Adrenal gland (tissue), 9 donors: ENCODE measurements at regions not wholly inside any gene's neighbourhood (a gene's known extent, or its start where the extent isn't known, plus 50 kb on each side); places are given as distances from the start of the nearest gene placed in this dataset.

ENCODE experiments used
- DNase-seq, 7 donors: peaks; one replicate each; pipeline ENCODE4 v3.0.0-alpha.2; 2019 to 2020
- H3K27ac ChIP-seq, 5 donors: fragments of 200-600 bp; sonication (generic) in 4 of 5; 1 replicate in 3 of 5; 2 replicates in 2 of 5; pipeline versions ENCODE4 v1.5.1 to v1.8.0; 2016 to 2020; ENCODE audit warnings: mild to moderate bottlenecking in 1 of 5
- H3K27me3 ChIP-seq: fragments of 200-600 bp; 2 replicates; pipeline ENCODE4 v1.8.0; 2021
- H3K36me3 ChIP-seq, 2 donors: fragments of 200-600 bp; replicated peaks in 1 of 2; 1 replicate in 1 of 2; 2 replicates in 1 of 2; pipeline versions ENCODE4 v1.5.1 to v1.8.0; 2018 to 2022
- H3K4me1 ChIP-seq, 2 donors: fragments of 200-600 bp; replicated peaks in 1 of 2; 1 replicate in 1 of 2; 2 replicates in 1 of 2; pipeline versions ENCODE4 v1.5.1 to v1.8.0; 2018 to 2021
- H3K4me3 ChIP-seq, 4 donors: fragments of 200-600 bp; sonication (generic) in 3 of 4; one replicate each; pipeline ENCODE4 v1.5.1; 2016 to 2018
- H3K9me3 ChIP-seq, 3 donors: fragments of 200-600 bp; sonication (generic) in 1 of 3; replicated peaks in 1 of 3; 1 replicate in 2 of 3; 2 replicates in 1 of 3; pipeline versions ENCODE4 v1.5.1 to v1.8.0; 2016 to 2021
- POLR2A ChIP-seq, 2 donors: fragments of 450-650 bp; IDR thresholded peaks; one replicate each; pipeline ENCODE4 v1.6.1; 2017; ENCODE audit warnings: antibody characterized with exemption in 2 of 2, mild to moderate bottlenecking in 2 of 2, moderate library complexity in 1 of 2
- WGBS, 4 donors: extraction: QIAGEN DNeasy Blood & Tissue Kit in 2 of 4; methylation state at CpG; one replicate each; pipeline versions ENCODE4 v1.1.5 to v1.1.7; 2013 to 2017; 5-methylcytosine and 5-hydroxymethylcytosine counted together
- intact Hi-C, 2 donors: fragments of 100-400 bp; cut with DNase I; formaldehyde crosslinking; loops; one replicate each; pipeline versions ENCODE4 v1.14.1 to v1.15.0; 2022 to 2023
- TF ChIP-seq, protein P1 (sequence below), 6 experiments: fragments of 450-650 bp in 4 of 6; fragments of 200-600 bp in 2 of 6; sonication (generic) in 1 of 6; IDR thresholded peaks; 1 replicate in 5 of 6; 2 replicates in 1 of 6; pipeline versions ENCODE4 v1.5.1 to v1.8.0; 2016 to 2021; ENCODE audit warnings: antibody characterized with exemption in 6 of 6, mild to moderate bottlenecking in 2 of 6, moderate library complexity in 1 of 6
- donor health status: healthy with polysubstance abuse.
- donor health status: Bipolar disorder and iron deficiency.
- donor health status: DM: yes; HTN: yes; CAD: no.
- donor health status: DM: no; HTN: no; CAD: no.
- donor health status: DM: no; HTN: no; CAD: no.

GRCh38 chr4:64157397-64157796, 251.9 kb downstream of the TECRL start:
- intact Hi-C loops = loop anchor here (5.0 to 10.0 kb wide), 2 partner anchors 377 to 380 kb away; no protein-coding TSS in a partner anchor
- Histone ChIP-seq H3K4me3 (no peak overlapping the region), H3K27me3 (no peaks in the 10 kb centered on the region), H3K9me3 (no peaks in the 10 kb centered on the region), H3K4me1 (no peaks in the 10 kb centered on the region), H3K36me3 (no peaks in the 10 kb centered on the region), H3K27ac (no peak overlapping the region)
- no peak for TF ChIP-seq POLR2A (IDR thresholded peaks at IDR 0.05)
- TF ChIP-seq, protein P1, sequence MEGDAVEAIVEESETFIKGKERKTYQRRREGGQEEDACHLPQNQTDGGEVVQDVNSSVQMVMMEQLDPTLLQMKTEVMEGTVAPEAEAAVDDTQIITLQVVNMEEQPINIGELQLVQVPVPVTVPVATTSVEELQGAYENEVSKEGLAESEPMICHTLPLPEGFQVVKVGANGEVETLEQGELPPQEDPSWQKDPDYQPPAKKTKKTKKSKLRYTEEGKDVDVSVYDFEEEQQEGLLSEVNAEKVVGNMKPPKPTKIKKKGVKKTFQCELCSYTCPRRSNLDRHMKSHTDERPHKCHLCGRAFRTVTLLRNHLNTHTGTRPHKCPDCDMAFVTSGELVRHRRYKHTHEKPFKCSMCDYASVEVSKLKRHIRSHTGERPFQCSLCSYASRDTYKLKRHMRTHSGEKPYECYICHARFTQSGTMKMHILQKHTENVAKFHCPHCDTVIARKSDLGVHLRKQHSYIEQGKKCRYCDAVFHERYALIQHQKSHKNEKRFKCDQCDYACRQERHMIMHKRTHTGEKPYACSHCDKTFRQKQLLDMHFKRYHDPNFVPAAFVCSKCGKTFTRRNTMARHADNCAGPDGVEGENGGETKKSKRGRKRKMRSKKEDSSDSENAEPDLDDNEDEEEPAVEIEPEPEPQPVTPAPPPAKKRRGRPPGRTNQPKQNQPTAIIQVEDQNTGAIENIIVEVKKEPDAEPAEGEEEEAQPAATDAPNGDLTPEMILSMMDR (IDR thresholded peaks at IDR 0.05) = no peak
- WGBS, 4 donors = 67 to 97% (median 91%) methylated on average over 2 of the region's 2 CpGs
- DNase-seq = no peak

GRCh38 chr4:64156253-64156652, 253.0 kb downstream of the TECRL start:
- intact Hi-C loops = loop anchor here (5.0 to 10.0 kb wide), 2 partner anchors 379 to 381 kb away; no protein-coding TSS in a partner anchor
- Histone ChIP-seq H3K27me3 (no peaks in the 10 kb centered on the region), H3K9me3 (no peaks in the 10 kb centered on the region), H3K27ac (no peak overlapping the region), H3K4me3 (no peak overlapping the region), H3K36me3 (no peaks in the 10 kb centered on the region), H3K4me1 (no peaks in the 10 kb centered on the region)
- no peak for TF ChIP-seq POLR2A (IDR thresholded peaks at IDR 0.05)
- TF ChIP-seq, protein P1 (IDR thresholded peaks at IDR 0.05) = no peak
- DNase-seq = no peak

DNA sequence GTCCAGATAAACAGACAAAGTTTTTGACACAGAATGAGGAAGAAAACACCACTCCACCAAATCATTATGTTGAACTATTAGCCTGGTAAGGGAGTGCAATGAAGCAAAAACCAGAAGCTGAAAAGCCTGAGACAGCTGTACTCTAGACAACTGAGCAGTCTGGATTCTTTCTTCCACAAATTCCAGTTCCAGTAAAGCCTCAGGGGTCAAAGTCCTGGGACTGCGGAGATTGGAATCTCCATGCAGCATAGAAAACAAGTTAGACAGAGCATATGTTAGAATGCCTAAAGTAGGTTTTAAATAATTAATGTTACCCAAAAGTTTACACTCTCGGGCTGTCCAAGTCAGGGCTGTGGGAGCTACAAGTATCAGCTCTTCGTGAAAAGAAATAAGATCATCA, 263.2 kb downstream of the TECRL start:
- H3K36me3 ChIP-seq = no peaks in the 10 kb centered on the region
- intact Hi-C loops = no loop called here
- no peaks in the 10 kb centered on the region for H3K9me3 ChIP-seq
- 69 to 87% (median 76%) methylated on average over 3 of the region's 3 CpGs for WGBS, 4 donors
- H3K4me3 ChIP-seq = no peak overlapping the region
- no peaks in the 10 kb centered on the region for H3K27me3 ChIP-seq
- H3K4me1 ChIP-seq = no peaks in the 10 kb centered on the region
- H3K27ac ChIP-seq = no peak overlapping the region
- TF ChIP-seq, protein P1 (IDR thresholded peaks at IDR 0.05) = no peak
- no peak for TF ChIP-seq POLR2A (IDR thresholded peaks at IDR 0.05)
- DNase-seq = no peak

GRCh38 chr4:64144994-64145393, 264.3 kb downstream of the TECRL start:
- Histone ChIP-seq H3K27me3 (no peaks in the 10 kb centered on the region), H3K36me3 (no peaks in the 10 kb centered on the region), H3K9me3 (no peaks in the 10 kb centered on the region), H3K4me1 (no peaks in the 10 kb centered on the region), H3K27ac (no peak overlapping the region), H3K4me3 (no peak overlapping the region)
- no peak for DNase-seq
- TF ChIP-seq, protein P1 (IDR thresholded peaks at IDR 0.05) = no peak
- TF ChIP-seq POLR2A (IDR thresholded peaks at IDR 0.05) = no peak
- 25 to 43% (median 30%) methylated on average over 1 of the region's 1 CpG for WGBS, 4 donors
- intact Hi-C loops = no loop called here
